ENCODE measurements at regions not wholly inside any gene's neighbourhood (a gene's known extent, or its start where the extent isn't known, plus 50 kb on each side); places are given as distances from the start of the nearest gene placed in this dataset.

- TF ChIP-seq TAF1 (IDR thresholded peaks at IDR 0.05; ENCODE audit: low read depth, low read length), result no peak
- TF ChIP-seq POLR2AphosphoS5 (IDR thresholded peaks at IDR 0.05; ENCODE audit: low read depth, low read length), result no peak
- TF ChIP-seq POLR2A (IDR thresholded peaks at IDR 0.05; ENCODE audit: low read depth, low read length), result no peak
- TF ChIP-seq POU2F2 (IDR thresholded peaks at IDR 0.05; ENCODE audit: low read depth, low read length), result no peak
Observed at GRCh38 chr3:178455226-178455625, 81.0 kb upstream of the KCNMB2 start.

Data from GM12891 (cell line).